ENCODE measurements at regions not wholly inside any gene's neighbourhood (a gene's known extent, or its start where the extent isn't known, plus 50 kb on each side); places are given as distances from the start of the nearest gene placed in this dataset.

DNA sequence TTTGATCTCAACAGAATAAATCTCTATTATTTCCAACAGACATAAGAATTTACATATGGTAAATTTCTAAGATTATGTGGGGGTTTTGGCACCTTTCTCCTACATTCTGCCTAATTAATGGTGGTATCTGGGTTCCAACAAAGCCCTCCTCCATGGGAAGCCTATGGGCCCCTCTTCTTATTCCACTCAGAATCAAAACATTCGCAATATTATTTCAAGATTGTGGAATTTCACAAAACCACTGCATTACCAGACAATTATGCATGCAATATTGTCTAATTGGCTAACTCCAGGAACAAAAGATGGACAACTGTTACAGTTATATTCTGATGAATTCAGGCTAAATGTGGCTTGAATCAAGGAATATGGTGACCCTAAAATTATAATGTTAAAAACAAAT is 434.0 kb downstream of the NFIB start:
- H3K27me3 ChIP-seq = no peaks in the 10 kb centered on the region
- H3K36me3 ChIP-seq = no peaks in the 10 kb centered on the region
- H3K4me1 ChIP-seq = no peaks in the 10 kb centered on the region
- H3K9me3 ChIP-seq = peaks cover 0 to 3% (median 0%) of the 10 kb centered on the region in 4 donors
- H3K27ac ChIP-seq = no peak overlapping the region
- TF ChIP-seq POLR2AphosphoS5 (IDR thresholded peaks at IDR 0.05) (no peak), POLR2A (IDR thresholded peaks at IDR 0.05) (no peak), EP300 (IDR thresholded peaks at IDR 0.05) (no peak)
- TF ChIP-seq, protein P1, sequence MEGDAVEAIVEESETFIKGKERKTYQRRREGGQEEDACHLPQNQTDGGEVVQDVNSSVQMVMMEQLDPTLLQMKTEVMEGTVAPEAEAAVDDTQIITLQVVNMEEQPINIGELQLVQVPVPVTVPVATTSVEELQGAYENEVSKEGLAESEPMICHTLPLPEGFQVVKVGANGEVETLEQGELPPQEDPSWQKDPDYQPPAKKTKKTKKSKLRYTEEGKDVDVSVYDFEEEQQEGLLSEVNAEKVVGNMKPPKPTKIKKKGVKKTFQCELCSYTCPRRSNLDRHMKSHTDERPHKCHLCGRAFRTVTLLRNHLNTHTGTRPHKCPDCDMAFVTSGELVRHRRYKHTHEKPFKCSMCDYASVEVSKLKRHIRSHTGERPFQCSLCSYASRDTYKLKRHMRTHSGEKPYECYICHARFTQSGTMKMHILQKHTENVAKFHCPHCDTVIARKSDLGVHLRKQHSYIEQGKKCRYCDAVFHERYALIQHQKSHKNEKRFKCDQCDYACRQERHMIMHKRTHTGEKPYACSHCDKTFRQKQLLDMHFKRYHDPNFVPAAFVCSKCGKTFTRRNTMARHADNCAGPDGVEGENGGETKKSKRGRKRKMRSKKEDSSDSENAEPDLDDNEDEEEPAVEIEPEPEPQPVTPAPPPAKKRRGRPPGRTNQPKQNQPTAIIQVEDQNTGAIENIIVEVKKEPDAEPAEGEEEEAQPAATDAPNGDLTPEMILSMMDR (IDR thresholded peaks at IDR 0.05) = no peak
- DNase-seq = no peak
- no peak for ATAC-seq (ENCODE audit: low FRiP score in 2 of 2)
- 87 to 100% methylated on average over 1 of the region's 1 CpG for WGBS, 2 donors
- H3K4me3 ChIP-seq = no peak overlapping the region

DNA sequence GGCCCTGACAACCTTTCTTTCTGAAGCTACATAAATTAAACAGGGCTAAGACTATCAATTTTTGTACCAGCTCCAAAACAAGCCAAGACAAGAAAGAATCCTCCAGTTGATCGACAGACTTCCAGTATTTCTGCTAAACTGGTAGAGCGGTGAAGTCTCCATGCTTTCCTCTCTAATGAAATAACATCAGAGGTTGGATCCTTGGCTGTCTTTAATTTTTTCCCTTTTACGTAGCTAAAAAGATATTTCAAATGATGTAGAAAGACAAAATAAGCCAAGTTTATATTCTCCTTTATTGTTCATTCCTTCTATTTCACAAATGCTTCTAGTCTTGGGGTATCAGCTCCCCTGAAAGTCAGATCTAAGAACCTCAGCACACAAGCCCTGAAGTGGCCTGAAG is 434.9 kb downstream of the NFIB start:
- ATAC-seq (ENCODE audit: low FRiP score in 2 of 2) (no peak), DNase-seq (no peak)
- Histone ChIP-seq H3K36me3 (no peaks in the 10 kb centered on the region), H3K4me1 (no peaks in the 10 kb centered on the region), H3K27ac (no peak overlapping the region), H3K4me3 (no peak overlapping the region), H3K27me3 (no peaks in the 10 kb centered on the region), H3K9me3 (no peaks in the 10 kb centered on the region)
- TF ChIP-seq, protein P1 (IDR thresholded peaks at IDR 0.05) = no peak
- TF ChIP-seq POLR2AphosphoS5 (IDR thresholded peaks at IDR 0.05) (no peak), EP300 (IDR thresholded peaks at IDR 0.05) (no peak), POLR2A (IDR thresholded peaks at IDR 0.05) (no peak)
- WGBS, 2 donors = 83 to 91% methylated on average over 3 of the region's 3 CpGs

DNA sequence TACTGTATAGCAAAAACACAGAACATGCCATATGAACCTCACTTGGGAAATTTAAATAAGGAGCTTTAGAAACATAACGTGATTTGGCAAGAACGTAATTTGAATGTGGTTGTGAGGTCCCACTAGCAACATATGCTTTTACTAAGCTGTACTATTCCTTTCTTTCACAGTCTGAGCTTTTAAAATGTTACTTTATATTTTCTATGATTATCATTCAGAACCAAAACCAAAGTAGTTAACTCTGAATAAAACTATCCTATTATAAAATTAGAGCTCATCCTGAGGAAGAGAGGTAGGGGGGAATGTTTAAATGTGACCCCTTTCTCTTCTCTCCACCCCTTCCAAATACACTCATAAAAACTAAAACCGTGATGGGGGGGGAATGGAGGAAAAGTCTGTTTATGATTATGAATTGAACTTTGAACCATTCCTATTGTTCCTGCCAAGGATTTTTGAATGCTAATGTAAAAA is 435.7 kb downstream of the NFIB start:
- no peaks in the 10 kb centered on the region for H3K36me3 ChIP-seq
- H3K4me1 ChIP-seq = no peaks in the 10 kb centered on the region
- H3K27ac ChIP-seq = no peak overlapping the region
- ATAC-seq (ENCODE audit: low FRiP score in 2 of 2) = no peak
- no peak overlapping the region for H3K4me3 ChIP-seq
- H3K9me3 ChIP-seq = no peaks in the 10 kb centered on the region
- 75 to 84% methylated on average over 3 of the region's 3 CpGs for WGBS, 2 donors
- H3K27me3 ChIP-seq = no peaks in the 10 kb centered on the region
- TF ChIP-seq, protein P1 (IDR thresholded peaks at IDR 0.05) = no peak
- TF ChIP-seq EP300 (IDR thresholded peaks at IDR 0.05) (no peak), POLR2A (IDR thresholded peaks at IDR 0.05) (no peak), POLR2AphosphoS5 (IDR thresholded peaks at IDR 0.05) (no peak)
- no peak for DNase-seq

DNA sequence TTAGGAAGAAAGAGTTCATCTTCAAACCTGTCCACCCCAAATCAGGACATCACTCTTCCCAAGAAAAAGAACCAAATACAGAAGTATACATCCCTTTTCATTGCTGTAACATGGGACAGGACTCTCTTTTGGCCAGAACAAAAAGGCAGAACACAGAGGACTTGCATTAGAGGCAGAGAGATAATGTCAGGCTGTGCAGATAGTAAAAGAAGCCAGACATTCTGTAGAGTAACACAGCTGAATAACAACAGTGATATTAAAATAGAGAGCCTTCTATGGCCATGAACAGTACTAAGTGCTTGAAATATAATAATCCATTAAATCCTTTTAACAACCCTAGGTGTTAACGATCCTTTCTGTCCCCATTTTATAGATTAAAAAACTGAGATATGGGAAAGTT is 437.2 kb downstream of the NFIB start:
- 79 to 100% methylated on average over 1 of the region's 1 CpG for WGBS, 2 donors
- Histone ChIP-seq H3K4me1 (no peaks in the 10 kb centered on the region), H3K36me3 (no peaks in the 10 kb centered on the region), H3K4me3 (no peak overlapping the region), H3K27me3 (no peaks in the 10 kb centered on the region), H3K9me3 (no peaks in the 10 kb centered on the region), H3K27ac (no peak overlapping the region)
- DNase-seq = no peak
- TF ChIP-seq POLR2AphosphoS5 (IDR thresholded peaks at IDR 0.05) (no peak), POLR2A (IDR thresholded peaks at IDR 0.05) (no peak), EP300 (IDR thresholded peaks at IDR 0.05) (no peak)
- ATAC-seq (ENCODE audit: low FRiP score in 2 of 2) = no peak

DNA sequence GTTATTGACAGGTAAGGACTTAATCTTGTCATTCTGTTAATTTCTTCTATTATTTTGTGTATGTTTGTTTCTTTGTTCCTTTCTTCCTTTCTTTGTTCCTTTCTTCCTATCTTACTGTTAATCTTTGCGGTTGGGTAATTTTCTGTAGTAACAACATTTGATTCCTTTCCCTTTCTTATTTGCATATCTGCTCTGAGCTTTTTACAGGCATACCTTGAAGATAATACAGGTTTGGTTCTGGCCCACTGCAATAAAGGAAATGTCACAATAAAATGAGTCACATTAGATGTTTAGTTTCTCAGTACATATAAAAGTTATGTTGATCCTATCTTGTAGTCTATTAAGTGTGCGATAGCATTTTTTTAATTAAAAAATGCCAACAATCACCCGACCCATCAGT is 440.7 kb downstream of the NFIB start:
- no peak for ATAC-seq (ENCODE audit: low FRiP score in 2 of 2)
- H3K27ac ChIP-seq = no peak overlapping the region
- no peak for TF ChIP-seq EP300 (IDR thresholded peaks at IDR 0.05)
- no peaks in the 10 kb centered on the region for H3K27me3 ChIP-seq
- WGBS, 2 donors = 85 to 94% methylated on average over 3 of the region's 3 CpGs
- no peaks in the 10 kb centered on the region for H3K9me3 ChIP-seq
- no peaks in the 10 kb centered on the region for H3K36me3 ChIP-seq
- DNase-seq = no peak
- H3K4me3 ChIP-seq = no peak overlapping the region
- H3K4me1 ChIP-seq = no peaks in the 10 kb centered on the region

DNA sequence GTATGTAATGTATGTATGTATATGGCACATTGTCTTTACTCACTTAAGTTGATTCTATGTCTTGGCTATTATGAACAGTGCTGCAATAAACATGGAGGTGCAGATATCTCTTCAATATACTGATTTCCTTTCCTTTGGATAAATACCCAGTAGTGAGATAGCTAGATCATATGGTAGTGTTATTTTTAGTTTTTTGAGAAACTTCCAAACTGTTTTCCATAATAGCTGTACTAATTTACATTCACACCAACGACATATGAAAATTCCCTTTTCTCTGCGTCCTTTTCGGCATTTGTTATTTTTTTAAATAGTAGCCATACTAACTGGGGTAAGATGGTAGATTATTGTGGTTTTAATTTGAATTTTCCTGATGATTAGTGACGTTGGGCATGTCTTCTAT is 445.6 kb downstream of the NFIB start:
- Histone ChIP-seq H3K27me3 (no peaks in the 10 kb centered on the region), H3K4me1 (peaks cover 0 to 3% (median 0%) of the 10 kb centered on the region in 4 donors), H3K27ac (no peak overlapping the region), H3K4me3 (no peak overlapping the region), H3K36me3 (no peaks in the 10 kb centered on the region), H3K9me3 (no peaks in the 10 kb centered on the region)
- no peak for DNase-seq
- TF ChIP-seq POLR2A (IDR thresholded peaks at IDR 0.05) = no peak
- TF ChIP-seq POLR2AphosphoS5 (IDR thresholded peaks at IDR 0.05) = no peak
- no peak for TF ChIP-seq EP300 (IDR thresholded peaks at IDR 0.05)
- TF ChIP-seq, protein P1 (IDR thresholded peaks at IDR 0.05) = no peak
- ATAC-seq (ENCODE audit: low FRiP score in 2 of 2) = no peak
- 81 to 86% methylated on average over 4 of the region's 4 CpGs for WGBS, 2 donors
